T-helper 2 cell treated with Interferon-gamma antibody and Interleukin-4, amounts not matched to agents 100 ng/mL and 5 ng/mL, for 36 hours (primary cell): ENCODE measurements at regions not wholly inside any gene's neighbourhood (a gene's known extent, or its start where the extent isn't known, plus 50 kb on each side); places are given as distances from the start of the nearest gene placed in this dataset.

Experiments
- intact Hi-C: fragments of 100-400 bp; cut with micrococcal nuclease; formaldehyde crosslinking; loops from one replicate; pipeline ENCODE4 v1.15.1; 2023

- intact Hi-C loops: no loop called here
These were observed 686.8 kb upstream of the ZEB2 start for GRCh38 chr2:145206496-145207281.

- intact Hi-C loops: no loop called here
These were observed 684.0 kb upstream of the ZEB2 start for GRCh38 chr2:145203891-145204290.

- intact Hi-C loops: no loop called here
These were observed 680.1 kb upstream of the ZEB2 start for GRCh38 chr2:145199827-145200706.

DNA sequence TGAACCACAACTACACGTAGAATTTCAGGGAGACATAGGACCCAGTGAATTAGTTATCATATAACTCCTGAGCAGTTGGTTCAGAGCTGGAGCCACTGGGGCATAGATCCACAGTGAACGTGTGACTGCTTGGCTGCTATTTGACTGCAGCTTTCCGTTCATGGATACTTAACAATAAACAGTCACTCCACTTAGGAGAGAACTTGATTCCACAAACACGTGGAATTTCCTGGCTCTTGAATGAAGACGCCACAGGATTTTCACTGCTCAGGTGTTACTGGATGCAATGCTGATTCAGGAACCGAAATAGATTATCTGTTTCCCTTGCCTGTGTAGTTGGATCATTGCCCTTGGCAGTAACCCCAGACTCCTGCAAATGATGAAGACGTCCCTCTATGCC lies 679.1 kb upstream of the ZEB2 start:
- intact Hi-C loops: no loop called here

DNA sequence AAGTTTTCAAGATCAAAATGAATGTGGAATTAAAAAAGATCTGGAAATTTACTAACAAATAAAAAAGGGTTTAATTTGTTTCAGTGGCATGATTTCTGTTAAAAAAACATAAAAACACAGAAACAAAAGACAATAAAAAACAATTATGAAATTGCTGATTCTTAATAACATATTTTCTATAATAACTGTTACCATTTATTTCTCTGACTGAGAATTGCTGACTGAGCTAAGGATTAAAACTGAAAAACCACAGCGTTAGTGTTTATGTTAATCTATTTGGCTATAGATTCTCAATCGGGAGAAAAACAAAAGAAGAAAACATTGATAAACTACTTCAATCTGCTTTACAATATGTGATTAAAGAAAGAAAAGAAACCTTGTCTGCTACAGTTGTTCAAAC lies 678.6 kb upstream of the ZEB2 start:
- intact Hi-C loops: no loop called here

- intact Hi-C loops: no loop called here
These were observed 678.0 kb upstream of the ZEB2 start for GRCh38 chr2:145197944-145198343.

DNA sequence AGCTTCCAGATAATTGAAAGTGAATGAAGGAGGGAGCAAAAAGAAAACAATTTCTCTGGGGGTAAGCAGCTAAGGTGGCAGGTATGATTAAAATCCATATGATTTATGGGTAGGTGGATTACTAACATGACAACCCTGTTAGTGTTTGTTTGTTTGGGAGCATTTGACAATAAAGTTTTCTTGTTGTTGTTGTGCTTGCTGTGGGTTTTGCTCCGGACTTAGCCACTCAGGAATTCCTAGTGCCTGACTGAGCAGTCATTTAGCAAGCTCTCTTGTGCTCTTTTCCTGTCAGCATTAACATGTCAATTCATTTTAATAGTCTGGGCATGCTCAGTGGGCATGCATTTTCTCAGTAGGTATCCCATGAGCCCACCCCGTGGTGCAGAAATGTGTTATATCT lies 674.8 kb upstream of the ZEB2 start:
- intact Hi-C loops: no loop called here

DNA sequence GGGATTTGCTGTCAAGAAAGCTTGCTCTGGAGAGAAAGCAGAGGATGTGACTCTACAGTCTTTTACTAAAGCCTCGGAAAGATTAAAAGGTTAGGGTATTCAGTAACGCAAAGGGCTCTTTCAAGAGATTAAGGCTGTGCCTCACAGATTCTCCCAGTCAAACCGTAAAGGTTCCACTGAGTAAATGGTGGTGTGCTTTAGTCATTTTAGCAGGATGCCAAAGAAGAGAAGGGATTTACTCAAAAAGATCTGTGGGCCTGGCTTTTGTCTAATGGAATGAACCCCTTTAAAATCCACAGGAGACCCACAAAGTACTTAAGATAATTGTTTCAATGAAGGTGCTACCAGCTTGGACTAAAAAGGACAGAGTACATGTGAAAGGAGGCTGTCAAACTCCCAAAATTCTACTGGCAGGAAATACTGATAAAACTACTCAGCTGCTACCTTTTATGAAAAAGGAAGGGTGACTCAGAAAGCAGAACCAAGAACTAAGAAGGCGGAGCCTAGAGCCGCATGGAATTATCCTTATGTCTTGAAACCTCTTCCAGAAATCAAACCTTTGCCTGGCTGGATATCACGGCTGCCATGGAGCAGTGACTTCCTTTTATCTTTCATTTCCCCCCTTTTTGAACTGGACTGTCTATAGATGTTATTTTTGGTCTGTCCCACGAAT lies 670.2 kb upstream of the ZEB2 start:
- intact Hi-C loops: no loop called here

DNA sequence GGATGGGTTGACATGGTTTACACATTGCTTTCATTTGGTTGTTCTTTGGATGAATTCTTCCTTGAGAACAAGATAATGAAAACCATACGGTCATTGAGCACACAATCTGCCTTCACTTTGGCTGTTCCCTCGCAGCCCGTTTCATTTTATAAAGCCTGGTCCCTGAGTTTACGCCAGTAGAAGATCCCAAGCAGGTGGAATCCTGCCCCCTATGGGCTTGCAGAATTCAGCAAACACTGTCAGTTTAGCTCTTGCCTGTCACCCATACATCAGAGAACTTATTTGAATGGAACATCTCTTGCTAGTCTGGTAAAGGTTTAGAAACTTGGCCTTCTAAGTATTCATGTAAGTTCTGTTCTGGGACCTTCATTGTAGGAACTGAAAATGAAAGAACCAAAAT lies 666.4 kb upstream of the ZEB2 start:
- intact Hi-C loops: no loop called here

GRCh38 chr2:145185696-145186095 lies 665.8 kb upstream of the ZEB2 start:
- intact Hi-C loops: no loop called here

DNA sequence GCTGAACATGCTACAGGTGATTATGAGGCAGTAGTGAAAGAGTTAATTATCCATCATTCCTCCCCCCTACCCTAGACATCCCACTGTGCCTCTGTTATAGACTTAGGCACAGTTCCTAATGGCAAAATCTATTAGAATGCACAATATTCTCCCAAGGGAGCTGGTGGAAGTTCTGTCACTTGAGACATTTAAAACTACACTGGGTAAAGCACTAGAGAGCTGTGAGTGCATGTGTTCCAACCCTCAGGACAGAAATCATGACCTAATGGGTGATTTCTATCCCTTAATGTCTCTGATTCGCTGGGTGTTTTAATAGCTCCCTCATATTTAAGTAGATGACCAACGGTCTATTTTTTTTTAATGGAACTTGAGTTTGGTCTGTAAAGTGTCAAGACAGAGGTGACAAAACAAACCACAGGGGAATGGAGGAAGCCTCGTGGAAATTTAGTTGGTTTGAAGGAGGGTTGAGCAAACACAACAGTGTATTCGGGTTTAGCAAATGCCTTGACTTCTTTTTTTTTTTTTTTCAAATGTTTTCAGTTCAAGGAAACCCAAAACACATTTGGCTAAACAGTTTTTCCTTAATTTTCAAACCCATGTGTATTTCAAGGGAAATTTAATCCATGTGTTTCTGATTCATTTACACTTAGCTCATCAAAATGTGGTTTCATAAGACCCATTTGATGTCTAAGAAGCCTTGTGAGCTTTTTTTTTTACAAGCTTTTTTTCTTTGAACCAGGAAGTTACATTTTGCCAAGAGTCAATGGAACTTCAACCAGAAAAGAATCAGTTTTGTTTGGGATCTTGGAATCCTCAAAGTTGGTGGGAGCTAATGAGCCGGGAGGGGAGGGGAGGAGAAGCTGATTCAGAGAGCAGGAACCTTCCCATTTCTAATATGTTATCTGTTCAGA lies 665.1 kb upstream of the ZEB2 start:
- intact Hi-C loops: no loop called here

DNA sequence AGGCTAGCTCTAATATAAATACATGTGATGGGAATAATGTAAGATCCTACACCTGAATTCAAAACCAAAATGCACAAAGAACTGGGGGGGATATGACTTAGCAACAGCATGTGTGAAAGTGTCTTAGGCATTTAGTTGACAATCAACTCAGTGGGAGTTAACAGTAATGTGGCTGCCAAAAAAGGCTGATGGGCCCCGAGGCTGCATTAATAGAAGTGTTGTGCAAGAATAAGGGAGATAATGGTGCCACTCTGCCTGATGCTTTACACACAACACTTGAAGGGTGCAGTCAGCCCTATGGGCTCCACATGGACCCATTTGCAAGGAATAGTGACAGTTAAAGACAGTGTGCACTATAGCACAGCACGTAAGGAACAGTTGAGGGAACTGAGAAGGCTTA lies 649.4 kb upstream of the ZEB2 start:
- intact Hi-C loops: no loop called here

- intact Hi-C loops: no loop called here
These were observed 648.2 kb upstream of the ZEB2 start for GRCh38 chr2:145168091-145168490.

- intact Hi-C loops: no loop called here
These were observed 646.9 kb upstream of the ZEB2 start for GRCh38 chr2:145166731-145167302.

GRCh38 chr2:145161656-145162055 lies 641.7 kb upstream of the ZEB2 start:
- intact Hi-C loops: no loop called here

GRCh38 chr2:145160855-145161254 lies 640.9 kb upstream of the ZEB2 start:
- intact Hi-C loops: no loop called here

- intact Hi-C loops: no loop called here
These were observed 639.8 kb upstream of the ZEB2 start for GRCh38 chr2:145159676-145160075.

DNA sequence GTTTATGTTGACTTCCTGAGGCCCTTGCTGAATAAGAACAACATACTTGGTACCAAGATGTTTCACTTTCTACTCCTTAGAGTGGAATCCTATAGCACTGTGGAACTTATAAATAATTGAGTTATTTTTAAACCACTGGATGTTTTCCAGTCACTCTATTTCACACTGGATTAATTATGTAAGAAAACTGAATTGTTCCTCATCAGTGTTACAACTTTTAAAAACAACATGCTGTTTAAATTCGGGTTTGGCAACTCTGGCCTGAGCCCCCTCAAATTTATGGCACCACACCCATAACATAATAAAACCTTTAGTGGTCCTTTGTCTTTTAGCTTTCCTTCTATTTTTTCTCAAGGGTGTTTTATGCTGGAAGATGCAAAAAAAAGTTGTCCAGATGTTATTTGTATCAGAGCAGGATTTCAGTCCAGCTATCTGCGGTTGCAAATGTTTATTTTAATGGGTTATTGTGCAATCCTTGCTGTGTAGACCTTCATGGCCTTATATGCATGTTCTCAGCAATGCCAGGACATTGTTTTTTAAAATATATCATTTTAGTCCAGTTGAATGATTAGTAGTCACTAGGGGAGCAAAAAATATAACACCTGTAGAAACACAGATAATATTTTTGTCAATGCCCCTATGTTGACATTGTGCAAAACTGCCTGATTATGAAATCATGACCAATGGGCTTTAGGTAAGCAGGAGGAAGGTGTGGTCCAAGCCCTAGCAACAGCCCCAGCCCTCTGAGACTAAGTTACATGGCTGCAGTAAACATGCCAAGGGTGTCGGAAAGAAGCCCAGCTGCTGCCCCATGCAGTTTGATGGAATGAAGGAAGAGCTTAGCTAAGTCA lies 638.0 kb upstream of the ZEB2 start:
- intact Hi-C loops: no loop called here

DNA sequence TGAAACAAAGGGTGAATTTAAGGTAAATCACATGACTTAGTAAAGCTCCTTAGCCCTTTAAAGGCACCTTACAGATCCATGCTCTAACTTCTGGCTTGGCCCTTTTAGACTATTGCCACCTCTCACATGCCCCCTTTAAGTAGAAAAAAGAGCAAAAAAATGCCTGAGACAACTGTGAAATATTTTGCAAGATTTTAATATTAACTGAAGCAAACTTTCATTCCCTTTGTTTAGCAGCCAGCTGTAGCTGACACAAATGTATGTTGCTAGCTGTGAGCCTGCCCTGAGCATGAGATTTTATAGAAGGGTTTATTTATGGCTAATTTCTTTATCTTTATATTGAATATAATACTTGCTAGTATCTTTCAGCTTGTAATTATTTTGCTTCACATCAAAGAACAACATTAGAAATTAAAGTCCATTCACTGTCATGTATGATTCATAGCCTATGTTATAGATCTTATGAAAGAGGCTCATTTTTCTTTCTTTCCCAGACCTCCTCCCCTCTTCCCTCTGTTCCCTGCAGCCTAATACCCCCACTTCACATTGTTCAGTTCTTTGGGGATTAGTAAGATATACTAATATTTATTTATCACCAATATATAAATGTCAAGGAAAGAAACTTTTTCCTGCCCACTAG lies 637.2 kb upstream of the ZEB2 start:
- intact Hi-C loops: no loop called here
